AG08396 (cell line): ENCODE measurements at regions not wholly inside any gene's neighbourhood (a gene's known extent, or its start where the extent isn't known, plus 50 kb on each side); places are given as distances from the start of the nearest gene placed in this dataset.

ENCODE experiments used
- DNase-seq: peaks from one replicate; pipeline ENCODE4 v3.0.0; 2012; ENCODE audit warnings: low spot score, mixed read lengths

DNA sequence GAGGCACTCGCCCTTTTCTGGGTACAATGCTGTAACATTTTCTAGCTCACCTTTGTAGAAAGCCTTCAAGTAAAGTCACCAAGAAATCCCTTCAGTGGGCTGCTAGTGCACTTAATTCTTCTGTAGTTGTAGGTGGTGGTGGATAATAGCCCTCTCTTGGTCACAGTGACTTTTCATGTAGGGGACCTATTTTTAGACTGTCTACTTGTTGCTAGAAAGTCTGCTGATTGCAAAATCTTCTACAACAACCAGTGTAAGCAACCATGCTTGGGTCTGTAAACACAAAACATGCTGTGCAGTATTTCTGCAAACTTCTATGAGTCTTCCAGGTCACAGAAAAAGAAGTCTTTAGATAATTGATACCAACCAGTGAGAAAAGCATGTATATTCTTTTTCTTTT lies 55.6 kb downstream of the PBDC1 start:
- no peak for DNase-seq

DNA sequence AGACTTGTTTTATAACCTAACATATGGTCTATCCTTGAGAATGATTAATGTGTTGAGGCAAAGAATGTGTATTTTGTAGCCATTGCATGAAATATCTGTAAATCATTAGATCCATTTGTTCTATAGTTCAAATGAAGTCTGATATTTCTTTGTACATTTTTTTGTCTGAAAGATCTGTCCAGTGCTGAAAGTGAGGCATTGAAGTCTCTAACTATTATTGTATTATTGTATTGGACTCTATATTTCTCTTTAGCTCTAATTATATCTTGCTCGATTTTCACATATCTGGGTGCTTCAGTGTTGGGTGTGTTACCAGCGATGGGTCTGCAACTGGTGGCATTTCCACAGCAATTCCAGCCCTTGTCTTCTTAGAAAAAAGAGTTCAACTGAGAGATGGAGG lies 76.0 kb downstream of the PBDC1 start:
- DNase-seq: no peak

GRCh38 chrX:76253432-76253831 lies 80.6 kb downstream of the PBDC1 start:
- peak; percentile 40 for DNase-seq

- DNase-seq: peak; percentile 35
Observed at GRCh38 chrX:76279007-76279406, 106.1 kb downstream of the PBDC1 start.
